ENCODE measurements at regions not wholly inside any gene's neighbourhood (a gene's known extent, or its start where the extent isn't known, plus 50 kb on each side); places are given as distances from the start of the nearest gene placed in this dataset.

GRCh38 chr5:97529354-97529985, 346.4 kb upstream of the RIOK2 start:
- Histone ChIP-seq H3K36me3 (ENCODE audit: control insufficient read depth in 3 of 3, insufficient read depth in 3 of 3, low read length in 3 of 3) (no peaks in the 10 kb centered on the region), H3K27ac (ENCODE audit: low read depth, low read length) (no peak overlapping the region), H3K4me1 (ENCODE audit: control insufficient read depth in 3 of 3, insufficient read depth in 3 of 3, low read length in 3 of 3) (no peaks in the 10 kb centered on the region), H3K27me3 (ENCODE audit: control insufficient read depth in 3 of 3, insufficient read depth in 3 of 3, low read length in 3 of 3) (no peaks in the 10 kb centered on the region), H3K9me3 (ENCODE audit: control insufficient read depth in 3 of 3, low read length in 3 of 3) (no peaks in the 10 kb centered on the region), H3K9ac (ENCODE audit: low read depth in 1 of 3, low read length in 3 of 3) (no peak overlapping the region), H3K4me3 (ENCODE audit: low read length in 3 of 3) (no peak overlapping the region)

- no peaks in the 10 kb centered on the region for H3K36me3 ChIP-seq (ENCODE audit: control insufficient read depth in 3 of 3, insufficient read depth in 3 of 3, low read length in 3 of 3)
- H3K9me3 ChIP-seq (ENCODE audit: control insufficient read depth in 3 of 3, low read length in 3 of 3) = no peaks in the 10 kb centered on the region
Observed at GRCh38 chr5:97531549-97531948, 348.5 kb upstream of the RIOK2 start.

DNA sequence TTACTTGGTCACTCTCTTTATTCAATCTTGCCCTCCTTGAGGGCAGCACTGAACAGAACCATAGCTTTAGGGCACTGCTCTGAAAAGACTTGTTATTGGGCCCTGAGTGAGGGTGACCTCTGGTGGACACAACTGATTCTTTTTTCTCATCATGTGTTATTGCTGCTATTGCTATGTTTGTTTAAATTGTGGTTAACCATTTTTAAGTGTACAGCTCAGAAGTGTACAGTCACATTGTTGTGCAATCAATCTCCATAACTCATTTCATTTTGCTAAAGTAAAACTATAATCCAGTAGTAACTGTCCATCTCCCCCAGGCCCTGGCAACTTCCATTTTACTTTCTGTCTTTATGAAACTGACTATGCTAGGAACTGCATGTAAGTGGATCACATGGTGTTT, 351.1 kb upstream of the RIOK2 start:
- H3K27ac ChIP-seq (ENCODE audit: low read depth, low read length) = no peak overlapping the region
- H3K4me1 ChIP-seq (ENCODE audit: control insufficient read depth in 3 of 3, insufficient read depth in 3 of 3, low read length in 3 of 3) = no peaks in the 10 kb centered on the region
- H3K4me3 ChIP-seq (ENCODE audit: low read length in 3 of 3) = no peak overlapping the region
- H3K36me3 ChIP-seq (ENCODE audit: control insufficient read depth in 3 of 3, insufficient read depth in 3 of 3, low read length in 3 of 3) = no peaks in the 10 kb centered on the region
- H3K9ac ChIP-seq (ENCODE audit: low read depth in 1 of 3, low read length in 3 of 3) = no peak overlapping the region
- H3K27me3 ChIP-seq (ENCODE audit: control insufficient read depth in 3 of 3, insufficient read depth in 3 of 3, low read length in 3 of 3) = no peaks in the 10 kb centered on the region
- H3K9me3 ChIP-seq (ENCODE audit: control insufficient read depth in 3 of 3, low read length in 3 of 3) = no peaks in the 10 kb centered on the region

More at GRCh38 chr5:97531549-97531948, 348.5 kb upstream of the RIOK2 start:
- H3K9ac ChIP-seq (ENCODE audit: low read depth in 1 of 3, low read length in 3 of 3) = no peak overlapping the region
- H3K4me1 ChIP-seq (ENCODE audit: control insufficient read depth in 3 of 3, insufficient read depth in 3 of 3, low read length in 3 of 3) = no peaks in the 10 kb centered on the region
- H3K27me3 ChIP-seq (ENCODE audit: control insufficient read depth in 3 of 3, insufficient read depth in 3 of 3, low read length in 3 of 3) = no peaks in the 10 kb centered on the region
- H3K4me3 ChIP-seq (ENCODE audit: low read length in 3 of 3) = no peak overlapping the region
- no peak overlapping the region for H3K27ac ChIP-seq (ENCODE audit: low read depth, low read length)

DNA sequence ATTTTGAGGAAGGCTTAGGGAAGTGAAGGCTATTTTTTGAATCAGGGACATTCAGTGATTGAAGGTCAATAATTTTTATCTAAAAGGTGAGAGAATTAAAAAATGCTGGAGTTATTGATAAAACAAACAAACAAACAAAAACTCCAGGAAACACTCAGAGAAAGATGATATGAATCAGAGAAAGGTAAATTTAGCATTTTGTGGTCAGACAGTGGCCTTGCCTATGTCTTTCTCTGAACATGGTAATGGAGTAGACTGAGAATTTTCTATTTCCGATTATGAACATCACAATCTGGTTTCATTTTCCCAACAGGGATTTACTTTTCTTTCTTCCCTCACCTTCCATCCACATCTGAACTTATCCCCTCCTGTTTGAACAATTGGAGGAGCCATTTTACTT, 353.6 kb upstream of the RIOK2 start:
- H3K4me3 ChIP-seq (ENCODE audit: low read length in 3 of 3) = no peak overlapping the region
- H3K27ac ChIP-seq (ENCODE audit: low read depth, low read length) = no peak overlapping the region
- H3K4me1 ChIP-seq (ENCODE audit: control insufficient read depth in 3 of 3, insufficient read depth in 3 of 3, low read length in 3 of 3) = no peaks in the 10 kb centered on the region
- H3K9me3 ChIP-seq (ENCODE audit: control insufficient read depth in 3 of 3, low read length in 3 of 3) = no peaks in the 10 kb centered on the region
- no peak overlapping the region for H3K9ac ChIP-seq (ENCODE audit: low read depth in 1 of 3, low read length in 3 of 3)
- H3K27me3 ChIP-seq (ENCODE audit: control insufficient read depth in 3 of 3, insufficient read depth in 3 of 3, low read length in 3 of 3) = no peaks in the 10 kb centered on the region
- H3K36me3 ChIP-seq (ENCODE audit: control insufficient read depth in 3 of 3, insufficient read depth in 3 of 3, low read length in 3 of 3) = no peaks in the 10 kb centered on the region

DNA sequence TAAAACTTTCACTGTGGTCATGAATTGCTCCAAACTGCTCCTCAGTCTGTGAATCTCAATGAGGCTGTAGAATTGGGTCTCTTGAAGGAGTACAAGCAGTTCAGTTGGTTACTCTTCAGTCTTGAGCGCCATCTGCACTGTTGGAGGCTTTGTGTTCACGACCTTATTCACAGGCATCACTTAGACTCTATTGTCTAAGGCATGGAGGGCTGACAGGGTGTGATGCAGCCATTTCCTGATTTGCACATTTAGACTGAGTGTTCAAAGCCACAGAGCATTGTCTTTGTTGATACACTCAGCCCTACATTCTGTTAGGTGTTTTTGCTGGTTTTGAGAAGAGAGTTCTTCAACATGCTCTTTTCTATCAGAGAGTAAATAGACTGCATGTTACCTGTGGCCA, 355.9 kb upstream of the RIOK2 start:
- H3K4me1 ChIP-seq (ENCODE audit: control insufficient read depth in 3 of 3, insufficient read depth in 3 of 3, low read length in 3 of 3) = no peaks in the 10 kb centered on the region
- no peak overlapping the region for H3K27ac ChIP-seq (ENCODE audit: low read depth, low read length)
- no peaks in the 10 kb centered on the region for H3K9me3 ChIP-seq (ENCODE audit: control insufficient read depth in 3 of 3, low read length in 3 of 3)
- H3K36me3 ChIP-seq (ENCODE audit: control insufficient read depth in 3 of 3, insufficient read depth in 3 of 3, low read length in 3 of 3) = no peaks in the 10 kb centered on the region
- H3K27me3 ChIP-seq (ENCODE audit: control insufficient read depth in 3 of 3, insufficient read depth in 3 of 3, low read length in 3 of 3) = no peaks in the 10 kb centered on the region
- no peak overlapping the region for H3K9ac ChIP-seq (ENCODE audit: low read depth in 1 of 3, low read length in 3 of 3)
- H3K4me3 ChIP-seq (ENCODE audit: low read length in 3 of 3) = no peak overlapping the region

- Histone ChIP-seq H3K27ac (ENCODE audit: low read depth, low read length) (no peak overlapping the region), H3K27me3 (ENCODE audit: control insufficient read depth in 3 of 3, insufficient read depth in 3 of 3, low read length in 3 of 3) (no peaks in the 10 kb centered on the region), H3K36me3 (ENCODE audit: control insufficient read depth in 3 of 3, insufficient read depth in 3 of 3, low read length in 3 of 3) (no peaks in the 10 kb centered on the region), H3K9me3 (ENCODE audit: control insufficient read depth in 3 of 3, low read length in 3 of 3) (no peaks in the 10 kb centered on the region), H3K4me1 (ENCODE audit: control insufficient read depth in 3 of 3, insufficient read depth in 3 of 3, low read length in 3 of 3) (no peaks in the 10 kb centered on the region), H3K9ac (ENCODE audit: low read depth in 1 of 3, low read length in 3 of 3) (no peak overlapping the region), H3K4me3 (ENCODE audit: low read length in 3 of 3) (no peak overlapping the region)
Observed at GRCh38 chr5:97541864-97542263, 358.8 kb upstream of the RIOK2 start.

DNA sequence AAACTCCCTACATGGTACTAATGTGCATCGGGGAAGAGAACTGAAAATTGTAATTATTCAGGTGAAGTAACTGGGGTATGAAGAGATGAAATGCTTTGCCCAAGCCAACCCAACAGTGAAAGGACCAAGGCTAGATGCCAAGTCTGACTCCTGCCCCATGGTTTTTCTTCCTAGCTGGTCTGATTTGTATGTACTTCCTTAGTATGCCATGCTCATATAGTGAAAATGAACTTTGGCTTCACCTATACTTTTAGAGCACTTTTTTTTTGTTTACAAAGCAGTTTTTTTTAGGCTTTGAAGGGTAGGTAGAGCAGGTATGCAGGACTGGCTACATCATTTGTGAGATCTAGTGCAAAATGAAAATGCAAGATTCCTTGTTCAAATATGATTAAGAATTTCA, 359.4 kb upstream of the RIOK2 start:
- H3K9ac ChIP-seq (ENCODE audit: low read depth in 1 of 3, low read length in 3 of 3) = no peak overlapping the region
- no peak overlapping the region for H3K4me3 ChIP-seq (ENCODE audit: low read length in 3 of 3)
- no peaks in the 10 kb centered on the region for H3K27me3 ChIP-seq (ENCODE audit: control insufficient read depth in 3 of 3, insufficient read depth in 3 of 3, low read length in 3 of 3)
- H3K36me3 ChIP-seq (ENCODE audit: control insufficient read depth in 3 of 3, insufficient read depth in 3 of 3, low read length in 3 of 3) = no peaks in the 10 kb centered on the region
- no peaks in the 10 kb centered on the region for H3K4me1 ChIP-seq (ENCODE audit: control insufficient read depth in 3 of 3, insufficient read depth in 3 of 3, low read length in 3 of 3)
- no peak overlapping the region for H3K27ac ChIP-seq (ENCODE audit: low read depth, low read length)
- H3K9me3 ChIP-seq (ENCODE audit: control insufficient read depth in 3 of 3, low read length in 3 of 3) = no peaks in the 10 kb centered on the region

DNA sequence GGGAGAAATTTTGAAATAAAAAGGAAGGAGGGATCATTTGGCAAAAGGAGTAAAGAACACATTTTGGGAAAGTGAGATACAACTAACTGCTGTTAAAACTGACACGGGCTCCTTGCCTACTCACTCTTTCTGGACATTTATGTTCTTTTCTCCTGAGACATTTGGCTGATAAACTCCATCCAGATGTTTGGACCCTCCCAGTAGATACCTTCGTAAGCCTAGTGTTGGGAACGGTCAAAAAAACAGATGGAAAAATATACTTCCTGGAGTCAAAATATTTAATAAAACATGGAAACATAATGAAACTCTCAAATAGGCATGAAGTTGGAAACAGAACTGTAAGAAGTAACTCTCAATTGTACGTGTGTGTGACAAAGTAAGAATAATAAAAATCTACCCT, 360.1 kb upstream of the RIOK2 start:
- no peak overlapping the region for H3K27ac ChIP-seq (ENCODE audit: low read depth, low read length)
- H3K4me3 ChIP-seq (ENCODE audit: low read length in 3 of 3) = no peak overlapping the region
- no peaks in the 10 kb centered on the region for H3K9me3 ChIP-seq (ENCODE audit: control insufficient read depth in 3 of 3, low read length in 3 of 3)
- no peak overlapping the region for H3K9ac ChIP-seq (ENCODE audit: low read depth in 1 of 3, low read length in 3 of 3)
- no peaks in the 10 kb centered on the region for H3K36me3 ChIP-seq (ENCODE audit: control insufficient read depth in 3 of 3, insufficient read depth in 3 of 3, low read length in 3 of 3)
- H3K27me3 ChIP-seq (ENCODE audit: control insufficient read depth in 3 of 3, insufficient read depth in 3 of 3, low read length in 3 of 3) = no peaks in the 10 kb centered on the region
- H3K4me1 ChIP-seq (ENCODE audit: control insufficient read depth in 3 of 3, insufficient read depth in 3 of 3, low read length in 3 of 3) = no peaks in the 10 kb centered on the region

DNA sequence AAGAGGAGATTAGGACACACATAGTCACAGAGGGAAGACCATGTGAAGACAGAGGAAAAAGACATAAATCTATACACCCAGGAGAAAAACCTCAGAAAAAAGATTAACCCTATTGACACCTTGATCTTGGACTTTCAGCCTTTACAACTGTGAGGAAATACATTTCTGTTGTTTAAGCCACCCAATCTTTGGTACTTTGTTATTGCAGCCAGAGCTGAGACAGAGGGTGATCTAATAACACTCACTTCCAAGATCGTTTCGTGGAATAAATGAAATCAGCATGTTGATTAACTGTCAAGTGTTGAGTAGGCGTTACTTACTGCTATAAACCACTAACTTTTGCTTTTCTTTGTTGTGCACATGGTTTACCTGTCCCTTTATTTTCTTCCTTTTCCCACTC, 361.2 kb upstream of the RIOK2 start:
- Histone ChIP-seq H3K9ac (ENCODE audit: low read depth in 1 of 3, low read length in 3 of 3) (no peak overlapping the region), H3K9me3 (ENCODE audit: control insufficient read depth in 3 of 3, low read length in 3 of 3) (no peaks in the 10 kb centered on the region), H3K4me1 (ENCODE audit: control insufficient read depth in 3 of 3, insufficient read depth in 3 of 3, low read length in 3 of 3) (no peaks in the 10 kb centered on the region), H3K36me3 (ENCODE audit: control insufficient read depth in 3 of 3, insufficient read depth in 3 of 3, low read length in 3 of 3) (no peaks in the 10 kb centered on the region), H3K27ac (ENCODE audit: low read depth, low read length) (no peak overlapping the region), H3K4me3 (ENCODE audit: low read length in 3 of 3) (no peak overlapping the region), H3K27me3 (ENCODE audit: control insufficient read depth in 3 of 3, insufficient read depth in 3 of 3, low read length in 3 of 3) (no peaks in the 10 kb centered on the region)

- no peak overlapping the region for H3K4me3 ChIP-seq (ENCODE audit: low read length in 3 of 3)
- H3K36me3 ChIP-seq (ENCODE audit: control insufficient read depth in 3 of 3, insufficient read depth in 3 of 3, low read length in 3 of 3) = no peaks in the 10 kb centered on the region
- H3K27me3 ChIP-seq (ENCODE audit: control insufficient read depth in 3 of 3, insufficient read depth in 3 of 3, low read length in 3 of 3) = no peaks in the 10 kb centered on the region
- H3K9ac ChIP-seq (ENCODE audit: low read depth in 1 of 3, low read length in 3 of 3) = no peak overlapping the region
- no peak overlapping the region for H3K27ac ChIP-seq (ENCODE audit: low read depth, low read length)
- H3K4me1 ChIP-seq (ENCODE audit: control insufficient read depth in 3 of 3, insufficient read depth in 3 of 3, low read length in 3 of 3) = no peaks in the 10 kb centered on the region
- no peaks in the 10 kb centered on the region for H3K9me3 ChIP-seq (ENCODE audit: control insufficient read depth in 3 of 3, low read length in 3 of 3)
Observed at GRCh38 chr5:97544678-97545077, 361.6 kb upstream of the RIOK2 start.

GRCh38 chr5:97545446-97545845, 362.4 kb upstream of the RIOK2 start:
- H3K9me3 ChIP-seq (ENCODE audit: control insufficient read depth in 3 of 3, low read length in 3 of 3) = no peaks in the 10 kb centered on the region
- H3K4me1 ChIP-seq (ENCODE audit: control insufficient read depth in 3 of 3, insufficient read depth in 3 of 3, low read length in 3 of 3) = no peaks in the 10 kb centered on the region
- no peaks in the 10 kb centered on the region for H3K27me3 ChIP-seq (ENCODE audit: control insufficient read depth in 3 of 3, insufficient read depth in 3 of 3, low read length in 3 of 3)
- no peak overlapping the region for H3K4me3 ChIP-seq (ENCODE audit: low read length in 3 of 3)
- no peak overlapping the region for H3K27ac ChIP-seq (ENCODE audit: low read depth, low read length)
- no peak overlapping the region for H3K9ac ChIP-seq (ENCODE audit: low read depth in 1 of 3, low read length in 3 of 3)
- no peaks in the 10 kb centered on the region for H3K36me3 ChIP-seq (ENCODE audit: control insufficient read depth in 3 of 3, insufficient read depth in 3 of 3, low read length in 3 of 3)

All from skeletal muscle tissue (tissue), 3 donors.